Thoracic aorta (tissue), 2 donors: ENCODE measurements at regions not wholly inside any gene's neighbourhood (a gene's known extent, or its start where the extent isn't known, plus 50 kb on each side); places are given as distances from the start of the nearest gene placed in this dataset.

Experiments used
- ATAC-seq: fragments of 150-250 bp; one replicate; pipeline ENCODE4 v1.8.0; 2017; ENCODE audit warnings: low read depth; ENCODE audit not compliant: insufficient number of reproducible peaks, low FRiP score
- DNase-seq: peaks from one replicate; pipeline ENCODE4 v3.0.0-alpha.2; 2020; ENCODE audit warnings: low spot score
- H3K27ac ChIP-seq, 2 donors: fragments of 200-600 bp; sonication (generic); 1 replicate in 1 of 2; 2 replicates in 1 of 2; pipeline ENCODE4 v1.5.1; 2016; ENCODE audit warnings: mild to moderate bottlenecking in 2 of 2, moderate library complexity in 2 of 2
- H3K27me3 ChIP-seq: fragments of 200-600 bp; sonication (generic); replicated peaks from 2 replicates; pipeline ENCODE4 v1.6.0; 2016; ENCODE audit warnings: mild to moderate bottlenecking; ENCODE audit not compliant: insufficient read depth
- H3K36me3 ChIP-seq: fragments of 200-600 bp; sonication (generic); one replicate; pipeline ENCODE4 v1.5.1; 2016
- H3K4me1 ChIP-seq, 2 donors: fragments of 200-600 bp; sonication (generic); 1 replicate in 1 of 2; 2 replicates in 1 of 2; pipeline versions ENCODE4 v1.5.1 to v1.6.0; 2016; ENCODE audit warnings: low read depth in 2 of 2, mild to moderate bottlenecking in 1 of 2; ENCODE audit not compliant: control insufficient read depth in 1 of 2
- H3K4me3 ChIP-seq: fragments of 200-600 bp; sonication (generic); 2 replicates; pipeline ENCODE4 v1.5.1; 2016; ENCODE audit warnings: mild to moderate bottlenecking
- H3K9me3 ChIP-seq: fragments of 200-600 bp; sonication (generic); 2 replicates; pipeline ENCODE4 v1.5.1; 2016
- TF ChIP-seq, protein P1 (sequence below): fragments of 200-600 bp; sonication (generic); IDR thresholded peaks from one replicate; pipeline ENCODE4 v1.5.1; 2019; ENCODE audit warnings: antibody characterized with exemption

DNA sequence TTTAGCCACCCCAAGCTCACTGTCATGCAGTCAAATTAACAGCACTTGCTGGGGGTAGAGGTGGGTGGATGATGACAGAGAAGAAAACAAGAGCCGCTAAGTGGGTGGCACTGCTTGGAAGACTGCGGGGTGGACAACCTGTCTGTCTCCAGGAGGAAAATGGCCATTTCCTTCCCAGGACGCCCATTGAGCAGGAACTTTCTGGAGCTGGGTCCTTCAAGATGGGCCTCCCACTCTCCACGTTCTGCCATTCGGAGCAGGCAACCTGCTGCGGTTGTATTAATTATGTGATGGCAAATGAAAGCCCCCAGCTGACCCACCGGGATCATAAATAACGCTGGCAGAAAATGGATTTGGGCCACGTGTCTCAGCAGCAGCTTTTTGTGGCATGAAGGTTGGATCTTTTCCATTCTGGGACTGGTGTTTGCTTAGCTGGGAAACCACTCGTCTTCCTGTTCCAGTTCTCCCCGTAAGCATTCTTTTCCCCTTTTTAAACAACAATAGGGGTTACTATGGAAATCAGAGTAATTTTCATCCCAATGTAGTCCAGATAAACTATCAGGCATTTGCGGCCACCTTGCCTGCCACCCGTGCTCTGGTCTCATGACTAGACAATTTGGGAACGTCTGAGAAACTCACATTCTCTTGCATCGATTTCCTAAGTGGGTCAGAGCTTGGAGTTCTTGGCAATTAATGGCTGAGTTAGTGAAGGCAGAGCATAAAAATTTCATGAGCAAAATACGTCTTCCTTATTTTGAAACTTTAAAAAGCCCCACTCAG lies 215.5 kb downstream of the ANKRD60 start:
- H3K36me3 ChIP-seq = no peaks in the 10 kb centered on the region
- H3K9me3 ChIP-seq = no peaks in the 10 kb centered on the region
- TF ChIP-seq, protein P1, sequence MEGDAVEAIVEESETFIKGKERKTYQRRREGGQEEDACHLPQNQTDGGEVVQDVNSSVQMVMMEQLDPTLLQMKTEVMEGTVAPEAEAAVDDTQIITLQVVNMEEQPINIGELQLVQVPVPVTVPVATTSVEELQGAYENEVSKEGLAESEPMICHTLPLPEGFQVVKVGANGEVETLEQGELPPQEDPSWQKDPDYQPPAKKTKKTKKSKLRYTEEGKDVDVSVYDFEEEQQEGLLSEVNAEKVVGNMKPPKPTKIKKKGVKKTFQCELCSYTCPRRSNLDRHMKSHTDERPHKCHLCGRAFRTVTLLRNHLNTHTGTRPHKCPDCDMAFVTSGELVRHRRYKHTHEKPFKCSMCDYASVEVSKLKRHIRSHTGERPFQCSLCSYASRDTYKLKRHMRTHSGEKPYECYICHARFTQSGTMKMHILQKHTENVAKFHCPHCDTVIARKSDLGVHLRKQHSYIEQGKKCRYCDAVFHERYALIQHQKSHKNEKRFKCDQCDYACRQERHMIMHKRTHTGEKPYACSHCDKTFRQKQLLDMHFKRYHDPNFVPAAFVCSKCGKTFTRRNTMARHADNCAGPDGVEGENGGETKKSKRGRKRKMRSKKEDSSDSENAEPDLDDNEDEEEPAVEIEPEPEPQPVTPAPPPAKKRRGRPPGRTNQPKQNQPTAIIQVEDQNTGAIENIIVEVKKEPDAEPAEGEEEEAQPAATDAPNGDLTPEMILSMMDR = no peak
- DNase-seq (no peak), ATAC-seq (no peak)
- no peak overlapping the region for H3K27ac ChIP-seq
- peak overlapping the region; percentile 48 for H3K4me3 ChIP-seq
- no peaks in the 10 kb centered on the region for H3K27me3 ChIP-seq
- H3K4me1 ChIP-seq = peaks cover 4 to 48% of the 10 kb centered on the region in 2 donors

DNA sequence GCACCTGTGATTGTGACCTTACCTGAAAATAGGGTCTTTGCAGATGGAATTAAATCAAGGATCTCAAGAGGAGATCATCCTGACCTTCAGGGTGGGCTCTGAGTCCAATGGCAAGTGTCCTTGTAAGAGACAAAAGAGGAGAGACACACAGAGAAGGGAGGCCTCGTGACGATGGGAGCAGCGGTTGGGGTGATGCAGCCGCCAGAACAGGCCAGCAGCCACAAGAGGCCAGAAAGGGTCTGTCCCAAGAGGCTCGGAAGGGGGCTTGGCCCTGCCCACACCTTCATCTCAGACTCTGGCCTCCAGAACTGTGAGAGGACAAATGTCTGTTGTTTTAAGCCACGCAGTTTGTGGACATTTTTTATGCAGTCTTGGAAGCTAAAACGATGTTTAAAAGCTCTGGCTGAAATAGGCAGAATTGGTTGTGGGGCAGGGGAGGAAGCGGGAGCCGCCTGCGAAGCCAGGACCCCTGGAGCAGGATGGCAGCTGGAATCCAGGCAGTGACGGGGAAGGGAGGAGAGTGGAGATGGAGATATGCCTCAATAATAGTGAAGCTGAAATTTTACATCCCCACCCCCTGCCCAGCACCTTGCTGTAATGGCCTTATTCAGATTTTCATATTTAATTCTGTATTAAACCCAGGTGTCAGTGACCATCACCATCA lies 216.4 kb downstream of the ANKRD60 start:
- Histone ChIP-seq H3K9me3 (no peaks in the 10 kb centered on the region), H3K4me3 (no peak overlapping the region), H3K4me1 (peaks cover 4 to 53% of the 10 kb centered on the region in 2 donors), H3K27me3 (no peaks in the 10 kb centered on the region), H3K27ac (no peak overlapping the region), H3K36me3 (no peaks in the 10 kb centered on the region)
- TF ChIP-seq, protein P1 = no peak
- DNase-seq = no peak
- no peak for ATAC-seq

DNA sequence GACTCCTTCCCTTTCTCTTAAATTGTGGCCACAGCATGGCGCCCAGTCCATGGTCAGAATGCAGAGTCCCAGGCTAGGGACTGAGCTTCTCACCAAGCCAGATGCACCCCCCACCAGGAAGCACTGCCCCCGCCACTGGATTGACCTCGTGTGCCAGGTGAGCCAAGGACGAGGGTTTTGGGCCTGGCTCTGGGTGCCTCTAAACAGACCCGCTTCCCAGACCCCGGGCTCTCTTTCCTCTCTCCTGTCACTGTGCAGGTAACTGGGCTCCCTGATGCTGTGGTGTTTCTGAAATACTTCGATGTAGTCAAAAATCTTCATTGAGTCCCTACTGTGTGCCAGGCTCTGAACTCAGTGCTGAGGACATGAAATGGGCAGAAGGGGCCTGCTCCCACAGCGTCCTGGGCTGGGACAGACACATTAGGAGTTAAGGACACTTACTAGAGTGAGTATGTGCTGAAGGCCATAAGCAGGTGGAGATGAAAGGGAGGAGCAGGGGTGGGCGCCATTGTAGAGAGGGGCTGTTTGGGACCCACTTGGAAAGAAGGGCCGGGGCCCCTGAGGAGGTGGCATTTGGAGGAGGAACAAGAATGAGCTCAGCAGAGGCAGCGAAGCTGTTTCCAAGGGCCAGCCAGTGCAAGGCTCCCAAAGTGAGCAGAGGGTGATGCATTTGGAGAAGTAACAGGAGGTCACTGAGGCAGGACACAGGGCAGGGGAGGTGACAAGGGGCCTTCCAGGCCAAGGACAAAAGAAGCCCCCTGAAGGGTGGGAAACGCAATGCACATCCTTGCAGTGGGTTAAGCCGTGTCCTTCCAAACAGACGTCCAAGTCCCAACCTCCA lies 217.1 kb downstream of the ANKRD60 start:
- DNase-seq (no peak), ATAC-seq (no peak)
- H3K9me3 ChIP-seq = no peaks in the 10 kb centered on the region
- no peaks in the 10 kb centered on the region for H3K36me3 ChIP-seq
- peaks cover 4 to 53% of the 10 kb centered on the region in 2 donors for H3K4me1 ChIP-seq
- no peak overlapping the region for H3K4me3 ChIP-seq
- no peak overlapping the region for H3K27ac ChIP-seq
- TF ChIP-seq, protein P1 = no peak
- H3K27me3 ChIP-seq = no peaks in the 10 kb centered on the region

DNA sequence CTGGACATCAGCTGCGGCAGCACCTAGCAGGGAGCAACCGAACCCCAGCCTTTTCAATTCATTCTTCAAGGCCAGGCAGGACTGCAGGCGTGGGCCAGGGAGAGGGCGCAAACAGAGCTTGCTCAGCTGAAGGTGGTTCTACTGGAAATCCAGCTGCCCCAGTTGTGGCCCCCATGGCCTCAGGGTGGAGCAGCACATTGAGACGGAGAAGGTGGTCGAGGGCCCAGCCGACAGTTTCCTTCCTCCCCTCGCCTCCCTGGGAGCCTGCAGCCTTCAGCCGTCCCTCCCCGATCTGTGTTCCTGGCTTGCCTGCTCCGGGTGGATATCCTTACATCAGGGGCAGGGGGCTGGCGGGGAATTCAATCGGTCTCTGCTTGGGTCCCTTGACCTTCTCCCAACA lies 217.8 kb downstream of the ANKRD60 start:
- no peak for ATAC-seq

More for the DNA sequence above, 217.8 kb downstream of the ANKRD60 start:
- no peaks in the 10 kb centered on the region for H3K9me3 ChIP-seq
- H3K4me1 ChIP-seq = peaks cover 4 to 53% of the 10 kb centered on the region in 2 donors
- H3K27me3 ChIP-seq = no peaks in the 10 kb centered on the region
- DNase-seq = no peak
- H3K36me3 ChIP-seq = no peaks in the 10 kb centered on the region
- TF ChIP-seq, protein P1 = no peak
- no peak overlapping the region for H3K4me3 ChIP-seq
- no peak overlapping the region for H3K27ac ChIP-seq
